AG10803 (cell line): ENCODE measurements at regions not wholly inside any gene's neighbourhood (a gene's known extent, or its start where the extent isn't known, plus 50 kb on each side); places are given as distances from the start of the nearest gene placed in this dataset.

Experiments used
- DNase-seq: peaks from one replicate; pipeline ENCODE4 v3.0.0; 2010; ENCODE audit warnings: low read depth
- H3K4me3 ChIP-seq: 2 replicates; pipeline ENCODE4 v1.5.1; 2011; ENCODE audit warnings: mild to moderate bottlenecking, low read length, control low read depth
- CTCF ChIP-seq: conservative IDR thresholded peaks from 2 replicates; pipeline ENCODE4 v1.5.1; 2011; ENCODE audit warnings: mild to moderate bottlenecking, low read length, control low read depth, inconsistent platforms

DNA sequence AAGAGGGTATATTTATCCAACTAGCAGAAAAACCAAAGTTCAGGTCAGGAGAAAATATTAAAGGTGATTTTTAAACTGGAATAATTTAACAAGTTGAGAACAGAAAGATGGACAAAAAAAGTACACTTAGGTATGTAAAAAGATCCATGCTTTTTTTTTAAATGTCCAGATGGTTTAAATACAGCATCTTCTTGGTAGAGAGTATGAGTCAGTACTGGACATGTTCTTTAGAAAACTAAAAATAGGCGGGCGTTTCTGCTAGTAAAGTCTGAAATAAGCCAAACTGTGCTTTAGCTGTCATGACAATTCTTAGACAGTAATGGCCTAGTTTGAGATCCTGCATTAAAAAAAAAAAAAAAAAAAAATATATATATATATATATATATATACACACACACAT is 255.9 kb upstream of the ST8SIA4 start:
- no peak for DNase-seq
- no peak for TF ChIP-seq CTCF
- H3K4me3 ChIP-seq, result no peak overlapping the region

- no peak overlapping the region for H3K4me3 ChIP-seq
- TF ChIP-seq CTCF, result no peak
- no peak for DNase-seq
Observed at GRCh38 chr5:101153526-101153925, 250.4 kb upstream of the ST8SIA4 start.

GRCh38 chr5:101143526-101143925 is 240.4 kb upstream of the ST8SIA4 start:
- H3K4me3 ChIP-seq, result no peak overlapping the region
- TF ChIP-seq CTCF, result no peak
- no peak for DNase-seq

DNA sequence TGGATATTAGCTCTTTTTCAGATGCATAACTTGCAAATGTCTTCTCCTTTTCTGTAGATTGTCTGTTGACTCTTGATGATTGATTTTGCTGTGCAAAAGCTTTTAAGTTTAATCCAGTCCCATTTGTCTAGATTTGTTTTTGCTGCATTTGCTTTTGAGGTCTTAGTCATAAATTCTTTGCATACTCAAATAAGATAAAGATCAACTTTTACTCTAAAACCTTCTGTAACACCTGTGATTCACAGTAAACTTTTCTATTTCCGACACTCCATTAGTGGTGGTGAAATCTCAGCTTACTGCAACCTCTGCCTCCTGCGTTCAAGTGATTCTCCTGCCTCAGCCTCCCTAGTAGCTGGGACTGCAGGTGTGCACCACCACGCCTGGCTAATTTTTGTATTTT is 239.0 kb upstream of the ST8SIA4 start:
- no peak overlapping the region for H3K4me3 ChIP-seq
- TF ChIP-seq CTCF, result no peak
- no peak for DNase-seq

DNA sequence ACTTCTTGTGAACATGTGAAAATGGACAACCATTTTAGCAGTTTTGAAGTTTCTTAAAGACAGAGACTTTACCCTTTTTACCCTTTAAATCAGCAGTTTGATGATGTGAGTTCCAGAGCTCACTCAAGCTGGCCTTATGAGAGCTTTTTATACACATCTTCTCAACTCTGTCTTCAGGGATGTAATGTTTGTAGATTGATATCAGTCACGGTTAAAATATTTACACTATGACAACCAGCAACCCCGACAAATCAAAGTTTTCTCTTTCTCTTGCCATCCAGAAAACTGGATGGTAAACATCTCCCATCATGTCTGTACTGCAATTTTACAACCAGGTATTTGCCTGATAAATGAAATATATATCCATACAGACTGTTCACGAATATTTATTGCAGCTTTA is 233.4 kb upstream of the ST8SIA4 start:
- no peak overlapping the region for H3K4me3 ChIP-seq
- TF ChIP-seq CTCF, result no peak
- no peak for DNase-seq

GRCh38 chr5:101123363-101123762 is 220.3 kb upstream of the ST8SIA4 start:
- DNase-seq, result no peak
- TF ChIP-seq CTCF, result no peak
- no peak overlapping the region for H3K4me3 ChIP-seq

GRCh38 chr5:101112645-101113044 is 209.6 kb upstream of the ST8SIA4 start:
- no peak for DNase-seq
- no peak overlapping the region for H3K4me3 ChIP-seq
- TF ChIP-seq CTCF, result no peak
